GM12891 (cell line): ENCODE measurements at regions not wholly inside any gene's neighbourhood (a gene's known extent, or its start where the extent isn't known, plus 50 kb on each side); places are given as distances from the start of the nearest gene placed in this dataset.

Experiments
- POLR2A ChIP-seq: IDR thresholded peaks from 2 replicates; pipeline ENCODE4 v1.6.1; 2011; ENCODE audit warnings: low read depth, low read length, control low read depth
- POLR2AphosphoS5 ChIP-seq: IDR thresholded peaks from 2 replicates; pipeline ENCODE4 v1.6.1; 2011; ENCODE audit warnings: low read depth, low read length, control low read depth

DNA sequence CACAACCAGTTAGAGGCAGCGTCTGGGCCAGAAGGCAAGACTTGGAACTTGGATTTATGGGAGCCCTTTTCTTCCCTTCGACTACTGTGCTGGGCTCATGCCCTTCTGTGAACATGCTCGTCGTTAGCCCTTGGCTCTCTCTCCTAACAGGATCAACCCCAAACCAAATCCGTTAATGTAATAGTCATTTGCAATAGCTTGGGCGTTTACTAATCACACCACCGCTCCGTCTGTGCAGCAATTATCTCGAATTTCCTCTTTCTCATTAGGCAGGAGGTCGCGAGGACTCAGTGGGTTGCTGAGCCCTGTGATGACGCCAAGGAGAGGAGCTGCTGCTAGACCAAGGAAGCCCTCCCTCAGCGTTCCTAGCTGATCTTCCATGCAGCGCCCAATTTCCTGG is 114.7 kb downstream of the ENGASE start:
- no peak for TF ChIP-seq POLR2A
- TF ChIP-seq POLR2AphosphoS5, result no peak
